ENCODE measurements at regions not wholly inside any gene's neighbourhood (a gene's known extent, or its start where the extent isn't known, plus 50 kb on each side); places are given as distances from the start of the nearest gene placed in this dataset.

DNA sequence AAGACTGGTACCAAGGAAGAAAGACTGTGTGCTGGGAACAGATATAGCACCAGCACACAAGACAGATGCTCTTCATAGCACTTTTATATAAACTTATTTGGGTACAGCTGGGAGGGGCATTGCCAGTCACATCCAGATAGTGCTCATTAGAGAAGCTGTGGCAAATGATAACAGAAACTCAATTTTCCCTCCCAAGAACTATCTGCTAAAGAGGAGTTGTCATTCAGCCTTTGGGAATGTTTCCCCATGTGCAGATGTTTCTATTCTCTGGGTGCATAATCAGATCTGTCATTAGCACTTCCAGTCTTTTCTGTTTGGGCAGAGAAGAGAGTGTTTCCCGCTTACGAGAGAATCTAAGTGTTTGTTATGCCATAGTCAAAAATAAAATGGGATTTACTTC is 714.9 kb upstream of the MDGA2 start:
- H3K4me3 ChIP-seq (ENCODE audit: low read length), result no peak overlapping the region
- no peak for DNase-seq (ENCODE audit: low read depth)
- TF ChIP-seq, protein P1, sequence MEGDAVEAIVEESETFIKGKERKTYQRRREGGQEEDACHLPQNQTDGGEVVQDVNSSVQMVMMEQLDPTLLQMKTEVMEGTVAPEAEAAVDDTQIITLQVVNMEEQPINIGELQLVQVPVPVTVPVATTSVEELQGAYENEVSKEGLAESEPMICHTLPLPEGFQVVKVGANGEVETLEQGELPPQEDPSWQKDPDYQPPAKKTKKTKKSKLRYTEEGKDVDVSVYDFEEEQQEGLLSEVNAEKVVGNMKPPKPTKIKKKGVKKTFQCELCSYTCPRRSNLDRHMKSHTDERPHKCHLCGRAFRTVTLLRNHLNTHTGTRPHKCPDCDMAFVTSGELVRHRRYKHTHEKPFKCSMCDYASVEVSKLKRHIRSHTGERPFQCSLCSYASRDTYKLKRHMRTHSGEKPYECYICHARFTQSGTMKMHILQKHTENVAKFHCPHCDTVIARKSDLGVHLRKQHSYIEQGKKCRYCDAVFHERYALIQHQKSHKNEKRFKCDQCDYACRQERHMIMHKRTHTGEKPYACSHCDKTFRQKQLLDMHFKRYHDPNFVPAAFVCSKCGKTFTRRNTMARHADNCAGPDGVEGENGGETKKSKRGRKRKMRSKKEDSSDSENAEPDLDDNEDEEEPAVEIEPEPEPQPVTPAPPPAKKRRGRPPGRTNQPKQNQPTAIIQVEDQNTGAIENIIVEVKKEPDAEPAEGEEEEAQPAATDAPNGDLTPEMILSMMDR (conservative IDR thresholded peaks at IDR 0.05; ENCODE audit: low read length), result no peak

DNA sequence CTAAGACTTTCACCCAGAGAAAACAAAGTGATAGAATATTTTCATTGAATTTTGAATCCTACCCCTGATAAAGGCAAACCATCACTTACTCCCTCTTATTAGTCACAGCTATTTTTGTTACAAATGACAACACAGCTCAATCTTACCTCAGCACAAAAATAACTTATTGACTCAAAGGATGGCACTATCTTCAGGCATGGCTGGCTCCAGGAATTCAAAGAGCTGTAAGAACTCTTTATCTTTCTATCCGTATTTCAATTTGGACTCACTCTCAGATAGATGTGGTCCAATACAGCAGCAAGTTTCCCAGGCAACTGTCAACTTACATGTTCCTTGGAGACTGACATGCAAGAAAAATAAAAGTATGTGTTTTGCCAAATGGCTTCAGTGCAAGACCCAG is 709.4 kb upstream of the MDGA2 start:
- TF ChIP-seq, protein P1 (conservative IDR thresholded peaks at IDR 0.05; ENCODE audit: low read length), result no peak
- no peak for DNase-seq (ENCODE audit: low read depth)
- H3K4me3 ChIP-seq (ENCODE audit: low read length), result no peak overlapping the region

DNA sequence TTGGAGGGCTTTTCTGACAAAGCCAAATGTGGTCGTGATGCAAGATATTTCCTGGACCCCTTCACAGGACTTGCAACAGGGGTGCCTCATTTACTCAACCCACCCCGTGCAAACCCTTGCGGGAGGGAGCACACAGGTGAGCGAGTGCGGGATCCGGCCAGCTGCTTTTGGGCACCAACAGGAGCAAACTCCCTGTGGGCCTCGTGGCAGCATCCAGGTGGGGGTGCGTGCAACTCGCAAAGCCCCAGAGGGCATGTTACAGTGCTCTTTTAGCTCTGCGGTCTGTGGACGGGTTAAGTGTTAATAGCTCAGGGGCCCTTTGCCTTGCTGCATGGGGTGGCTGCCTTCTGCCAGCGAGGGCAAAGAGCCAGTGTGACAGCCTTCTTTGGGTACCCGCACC is 707.6 kb upstream of the MDGA2 start:
- DNase-seq (ENCODE audit: low read depth), result no peak
- TF ChIP-seq, protein P1 (conservative IDR thresholded peaks at IDR 0.05; ENCODE audit: low read length), result no peak
- H3K4me3 ChIP-seq (ENCODE audit: low read length), result no peak overlapping the region

DNA sequence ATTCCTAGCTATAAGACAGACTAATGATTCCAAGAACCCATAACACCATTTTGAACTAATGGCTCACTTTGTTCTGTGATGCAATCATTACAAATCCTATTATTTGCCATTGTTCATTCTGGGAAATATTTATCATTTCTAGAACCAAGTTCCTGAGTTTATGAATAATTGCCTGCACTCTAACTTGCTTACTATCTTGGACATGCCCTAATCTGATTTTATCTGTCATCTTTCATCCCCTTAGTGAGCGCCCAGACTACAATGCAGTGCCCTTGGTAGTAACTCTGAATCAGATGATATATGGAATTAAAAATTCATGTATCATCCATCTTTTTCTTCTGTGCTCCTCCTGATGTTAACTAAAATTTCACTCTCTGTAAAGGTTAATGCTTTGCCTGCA is 703.1 kb upstream of the MDGA2 start:
- no peak overlapping the region for H3K4me3 ChIP-seq (ENCODE audit: low read length)
- DNase-seq (ENCODE audit: low read depth), result no peak

GRCh38 chr14:48373981-48374380 is 698.6 kb upstream of the MDGA2 start:
- DNase-seq (ENCODE audit: low read depth), result no peak
- no peak overlapping the region for H3K4me3 ChIP-seq (ENCODE audit: low read length)
- TF ChIP-seq, protein P1 (conservative IDR thresholded peaks at IDR 0.05; ENCODE audit: low read length), result no peak

More for the DNA sequence above, 703.1 kb upstream of the MDGA2 start:
- TF ChIP-seq, protein P1 (conservative IDR thresholded peaks at IDR 0.05; ENCODE audit: low read length), result no peak

- no peak for DNase-seq (ENCODE audit: low read depth)
- TF ChIP-seq, protein P1 (conservative IDR thresholded peaks at IDR 0.05; ENCODE audit: low read length), result no peak
- H3K4me3 ChIP-seq (ENCODE audit: low read length), result no peak overlapping the region
Observed at GRCh38 chr14:48350971-48351370, 675.6 kb upstream of the MDGA2 start.

DNA sequence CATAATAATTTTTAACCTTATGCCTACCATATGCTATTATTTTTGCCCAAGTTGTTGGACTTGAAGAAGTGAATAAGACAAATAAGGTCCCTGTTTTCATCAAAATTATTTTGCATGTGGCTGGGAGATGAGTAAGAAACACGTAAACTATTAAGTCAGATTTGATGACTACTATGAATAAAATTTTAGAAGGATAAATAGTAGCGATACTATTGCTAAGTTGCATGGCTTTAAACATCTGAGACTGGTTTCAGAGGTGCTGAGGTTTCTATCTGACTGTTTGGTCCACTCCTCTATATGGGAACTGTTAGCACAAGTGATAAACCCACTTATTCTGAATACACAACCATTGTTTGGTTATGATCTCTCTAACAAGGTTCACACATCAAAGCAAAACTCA is 674.3 kb upstream of the MDGA2 start:
- no peak for DNase-seq (ENCODE audit: low read depth)

More for the DNA sequence above, 674.3 kb upstream of the MDGA2 start:
- TF ChIP-seq, protein P1 (conservative IDR thresholded peaks at IDR 0.05; ENCODE audit: low read length), result no peak
- no peak overlapping the region for H3K4me3 ChIP-seq (ENCODE audit: low read length)

All from AG10803 (cell line).